Astrocyte of the cerebellum (primary cell): ENCODE measurements at regions not wholly inside any gene's neighbourhood (a gene's known extent, or its start where the extent isn't known, plus 50 kb on each side); places are given as distances from the start of the nearest gene placed in this dataset.

Experiments used
- DNase-seq: peaks from one replicate; pipeline ENCODE4 v3.0.0-alpha.2; 2011; ENCODE audit warnings: low read depth
- H3K4me3 ChIP-seq: 2 replicates; pipeline ENCODE4 v1.5.1; 2011; ENCODE audit warnings: mild to moderate bottlenecking, low read depth, low read length, moderate library complexity
- CTCF ChIP-seq: IDR thresholded peaks from 2 replicates; pipeline ENCODE4 v1.5.1; 2012; ENCODE audit warnings: low read length, low read depth, moderate library complexity, mild to moderate bottlenecking; ENCODE audit errors: missing control alignments
- in situ Hi-C: cut with HindIII; loops from 2 replicates; pipeline ENCODE4 v1.10.0; 2017; ENCODE audit warnings: low sequenced_read_pairs

- no peak for TF ChIP-seq CTCF
- no peak for DNase-seq
- in situ Hi-C loops, result no loop called here
- no peak overlapping the region for H3K4me3 ChIP-seq
Observed at GRCh38 chr6:129920103-129920798, 59.1 kb upstream of the TMEM244 start.

GRCh38 chr6:129911732-129912131, 50.6 kb upstream of the TMEM244 start:
- TF ChIP-seq CTCF, result no peak
- in situ Hi-C loops, result no loop called here
- no peak for DNase-seq
- H3K4me3 ChIP-seq, result no peak overlapping the region
